Suprapubic skin (tissue), 4 donors: ENCODE measurements at regions not wholly inside any gene's neighbourhood (a gene's known extent, or its start where the extent isn't known, plus 50 kb on each side); places are given as distances from the start of the nearest gene placed in this dataset.

ENCODE experiments used
- CTCF ChIP-seq, 2 donors: fragments of 200-600 bp in 1 of 2; fragments of 450-650 bp in 1 of 2; sonication (generic) in 1 of 2; IDR thresholded peaks; one replicate each; pipeline ENCODE4 v1.5.1; 2016 to 2019; ENCODE audit warnings: antibody characterized with exemption in 2 of 2, mild to moderate bottlenecking in 1 of 2, moderate library complexity in 1 of 2
- EP300 ChIP-seq: sonication (generic); formaldehyde crosslinking; IDR thresholded peaks from one replicate; pipeline ENCODE4 v1.6.1; 2017; ENCODE audit warnings: antibody characterized with exemption
- POLR2A ChIP-seq, 2 donors: fragments of 450-650 bp; IDR thresholded peaks; one replicate each; pipeline ENCODE4 v1.6.1; 2017; ENCODE audit warnings: antibody characterized with exemption in 2 of 2, mild to moderate bottlenecking in 2 of 2, moderate library complexity in 2 of 2
- POLR2AphosphoS5 ChIP-seq, 3 donors: sonication (generic); formaldehyde crosslinking; IDR thresholded peaks; one replicate each; pipeline ENCODE4 v1.6.1; 2017; ENCODE audit warnings: antibody characterized with exemption in 3 of 3

- TF ChIP-seq POLR2A (IDR thresholded peaks at IDR 0.05) (no peak), POLR2AphosphoS5 (IDR thresholded peaks at IDR 0.05) (no peak), CTCF (IDR thresholded peaks at IDR 0.05) (no peak), EP300 (no peak)
Observed at GRCh38 chr22:49458708-49459099, 369.0 kb downstream of the BRD1 start.
